Fibroblast of peridontal ligament (primary cell): ENCODE measurements at regions not wholly inside any gene's neighbourhood (a gene's known extent, or its start where the extent isn't known, plus 50 kb on each side); places are given as distances from the start of the nearest gene placed in this dataset.
A peak's percentile ranks its signal among the peaks of the same experiment; 100 is the strongest.

Experiments used
- DNase-seq: peaks from one replicate; pipeline ENCODE4 v3.0.0-alpha.2; 2010; ENCODE audit errors: extremely low read depth

DNA sequence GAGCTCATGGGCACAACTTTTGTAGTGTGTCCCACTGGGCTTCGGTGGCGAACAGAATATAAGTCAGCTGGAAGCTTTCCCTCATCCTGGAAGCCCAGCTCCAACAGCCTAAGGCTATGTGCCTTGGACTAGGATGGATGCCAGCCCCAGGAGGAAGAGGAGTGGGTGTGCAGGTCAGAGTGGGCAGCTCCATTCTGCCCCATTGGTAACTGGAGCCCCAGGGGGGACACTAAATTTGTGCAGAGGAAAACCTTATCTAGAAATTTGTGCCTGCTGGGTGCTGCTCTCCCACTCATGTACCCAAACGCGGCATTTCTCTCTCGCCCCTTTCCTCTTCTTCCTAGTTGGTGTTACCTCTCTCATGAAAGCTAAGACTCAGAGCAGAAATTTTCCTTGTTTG, 253.9 kb upstream of the MAN1A1 start:
- DNase-seq: no peak

DNA sequence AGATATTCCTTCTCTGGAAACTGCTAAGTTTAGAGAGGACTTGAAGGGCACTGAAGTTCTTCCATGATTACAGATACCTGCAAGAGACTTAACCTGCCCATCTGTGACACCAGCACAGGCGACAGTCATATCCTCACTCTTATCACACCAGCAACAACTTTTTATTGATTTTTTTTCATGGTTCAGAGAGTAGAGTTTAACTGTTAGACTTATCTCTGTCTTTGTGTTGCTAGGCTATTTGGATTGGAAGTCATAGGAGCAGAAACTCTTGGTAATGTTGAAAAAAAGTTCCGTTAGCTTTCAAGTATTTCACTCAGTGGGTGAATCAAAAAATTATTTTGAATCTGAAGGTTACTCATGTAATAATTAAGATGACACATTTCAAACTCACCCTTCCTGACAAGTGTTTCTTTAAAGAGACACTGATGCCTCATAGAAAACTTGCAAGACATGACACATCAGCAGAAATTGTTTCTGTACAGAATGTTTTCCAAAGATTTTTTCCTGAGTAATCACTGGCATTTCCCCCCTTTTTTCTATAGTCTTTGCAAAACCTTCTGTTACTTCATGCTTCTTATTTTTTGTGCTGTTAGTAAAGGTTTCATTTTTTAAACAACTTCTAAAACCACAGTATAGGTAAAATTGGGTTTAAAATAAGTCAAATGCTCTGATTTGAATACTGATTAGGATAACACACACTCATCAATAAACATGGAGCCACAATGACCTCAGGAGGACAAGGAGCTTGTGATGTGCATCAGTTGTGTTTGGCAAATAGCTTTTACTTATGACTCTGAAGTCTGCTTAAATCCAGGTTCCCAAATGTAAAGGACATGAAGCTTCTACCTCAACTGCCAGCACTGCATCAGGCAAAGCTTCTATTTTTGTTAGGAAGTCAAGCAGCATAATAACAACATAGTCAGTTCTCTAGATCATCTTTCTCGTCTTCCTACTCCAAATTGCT, 252.9 kb upstream of the MAN1A1 start:
- DNase-seq: peak; percentile 69

DNA sequence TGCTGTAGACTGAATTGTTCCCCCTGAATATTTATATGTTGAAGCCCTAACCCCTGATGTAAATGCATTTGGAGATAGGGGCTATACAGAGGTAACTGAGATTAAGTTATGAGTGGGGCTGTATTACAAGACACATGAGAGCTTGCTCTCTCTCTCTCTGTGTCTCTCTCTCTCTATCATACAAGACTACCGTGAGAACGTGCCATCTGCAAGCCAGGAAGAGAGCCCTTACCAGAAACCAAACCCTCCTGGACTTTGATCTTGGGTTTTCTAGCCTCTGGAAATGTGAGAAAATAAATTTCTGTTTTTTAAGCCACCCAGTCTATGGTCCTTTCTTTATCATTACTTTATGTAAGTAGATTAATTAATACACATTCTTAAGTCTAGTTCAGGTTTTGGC, 249.3 kb upstream of the MAN1A1 start:
- no peak for DNase-seq

DNA sequence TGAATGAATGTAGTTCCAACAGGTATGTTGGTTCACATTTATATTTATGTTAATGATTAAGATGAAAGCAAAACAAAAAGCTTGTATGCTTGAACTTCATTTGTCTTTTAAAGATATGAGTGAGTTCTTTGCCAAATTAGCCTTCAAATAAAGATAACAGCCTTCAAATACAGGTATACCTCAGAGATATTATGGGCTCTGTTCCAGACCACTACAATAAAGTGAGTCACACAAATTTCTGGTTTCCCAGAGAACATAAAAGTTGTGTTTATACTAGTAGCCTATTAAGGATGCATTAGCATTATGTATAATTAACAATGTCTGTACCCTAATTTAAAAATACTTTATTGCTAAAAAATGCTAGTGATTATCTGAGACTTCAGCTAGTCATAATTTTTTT, 245.3 kb upstream of the MAN1A1 start:
- DNase-seq: no peak

DNA sequence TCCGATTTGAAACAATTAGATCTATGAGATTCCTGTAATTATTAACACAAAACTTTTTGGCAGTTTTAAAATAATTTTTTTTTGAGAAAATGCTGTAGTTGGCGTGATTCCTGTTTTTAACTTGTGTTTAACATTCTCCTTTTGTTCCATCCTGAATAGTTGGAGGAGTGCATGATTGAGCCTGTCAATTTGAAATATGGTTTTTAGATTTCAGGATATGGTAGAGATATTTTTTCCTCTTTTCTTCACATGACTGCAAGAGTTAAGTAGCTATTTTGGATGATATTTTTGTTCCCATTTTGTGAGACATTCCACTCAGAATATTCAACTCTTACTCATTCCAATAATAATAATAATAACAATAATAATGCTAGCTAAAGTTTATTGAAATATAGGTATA, 241.7 kb upstream of the MAN1A1 start:
- no peak for DNase-seq

DNA sequence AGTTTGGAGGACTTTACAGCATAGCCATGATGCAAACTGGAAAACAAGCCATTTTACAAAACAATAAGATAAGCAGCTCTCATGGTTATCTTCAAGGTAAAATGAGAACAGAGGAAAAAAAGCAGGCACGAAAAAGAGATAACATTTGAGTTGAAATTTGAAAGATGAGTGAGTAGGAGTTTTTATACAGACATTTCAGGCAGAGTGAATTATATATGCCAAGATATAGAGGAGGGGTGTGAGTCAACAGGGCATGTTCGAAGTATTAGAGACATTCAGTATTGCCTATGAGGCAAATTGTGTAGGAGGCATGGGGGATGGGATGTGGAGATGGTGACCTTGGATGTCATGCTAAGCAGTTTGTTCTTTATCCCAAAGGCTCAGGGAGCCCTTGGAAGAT, 240.5 kb upstream of the MAN1A1 start:
- DNase-seq: no peak

DNA sequence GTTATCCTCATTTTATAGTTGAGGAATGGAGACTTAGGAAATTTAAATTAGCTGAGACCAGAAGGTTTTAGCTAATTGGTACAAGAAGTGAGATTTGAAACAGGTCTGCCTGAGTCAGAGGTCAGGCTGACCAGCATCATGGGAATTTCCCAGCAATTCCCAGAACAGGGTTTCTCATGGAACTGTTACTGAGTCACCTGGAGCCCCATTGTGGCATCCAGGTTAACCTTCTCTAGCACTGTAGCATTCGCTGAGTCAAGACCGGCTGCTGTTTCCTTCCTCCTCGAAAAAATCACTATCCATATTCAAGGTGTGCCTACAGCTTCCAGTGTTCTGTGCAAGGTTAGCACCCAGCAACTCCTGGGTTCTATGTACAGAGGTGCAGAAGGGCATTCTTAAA, 238.0 kb upstream of the MAN1A1 start:
- DNase-seq: no peak

DNA sequence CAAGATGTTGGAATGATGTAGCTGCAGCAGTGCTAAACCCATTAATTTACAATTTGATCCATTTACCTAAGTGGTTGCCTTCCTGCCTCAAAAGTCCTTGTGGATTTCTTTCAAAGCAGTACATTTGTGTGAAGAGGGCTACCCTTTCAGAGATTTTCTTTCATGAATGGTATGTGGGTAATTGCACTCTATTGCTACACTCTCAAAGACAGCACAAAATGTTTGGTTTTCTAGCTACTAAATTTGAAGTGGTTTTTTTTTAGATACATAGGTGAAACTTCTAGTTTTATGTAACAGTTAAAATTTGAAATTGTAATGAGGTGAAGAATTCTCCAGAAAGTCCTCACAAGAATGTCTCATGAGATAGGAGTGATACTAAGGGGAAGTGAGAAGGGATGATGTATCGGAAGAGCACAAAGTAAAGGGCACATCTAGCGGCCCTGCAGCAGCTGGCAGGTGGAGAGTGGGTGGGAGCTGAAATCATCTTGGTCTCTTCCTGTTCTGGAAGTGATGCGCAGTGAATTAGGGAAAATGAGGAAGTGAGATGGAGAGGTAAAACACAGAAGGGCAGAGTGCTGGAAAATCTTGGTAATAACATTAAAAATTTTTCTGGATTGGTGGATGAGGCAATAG, 236.8 kb upstream of the MAN1A1 start:
- no peak for DNase-seq

DNA sequence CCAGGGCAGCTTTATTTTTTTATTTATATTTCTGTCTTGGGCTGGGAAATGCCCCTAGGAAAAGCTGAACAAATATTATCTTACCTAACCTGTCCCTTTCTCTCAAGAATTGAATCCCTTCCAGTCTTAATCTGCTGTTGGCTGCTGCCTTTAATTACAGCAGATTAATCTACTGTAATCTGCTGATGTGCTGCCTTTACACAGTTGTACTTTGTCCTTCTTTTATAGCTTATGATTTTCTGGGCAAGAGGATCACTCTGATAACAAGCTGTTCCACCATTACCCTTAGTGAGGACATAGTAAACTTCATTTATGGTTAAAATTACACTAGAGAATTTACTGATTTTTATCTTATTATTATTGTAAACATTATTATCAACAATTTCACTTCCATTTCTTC, 234.5 kb upstream of the MAN1A1 start:
- no peak for DNase-seq

DNA sequence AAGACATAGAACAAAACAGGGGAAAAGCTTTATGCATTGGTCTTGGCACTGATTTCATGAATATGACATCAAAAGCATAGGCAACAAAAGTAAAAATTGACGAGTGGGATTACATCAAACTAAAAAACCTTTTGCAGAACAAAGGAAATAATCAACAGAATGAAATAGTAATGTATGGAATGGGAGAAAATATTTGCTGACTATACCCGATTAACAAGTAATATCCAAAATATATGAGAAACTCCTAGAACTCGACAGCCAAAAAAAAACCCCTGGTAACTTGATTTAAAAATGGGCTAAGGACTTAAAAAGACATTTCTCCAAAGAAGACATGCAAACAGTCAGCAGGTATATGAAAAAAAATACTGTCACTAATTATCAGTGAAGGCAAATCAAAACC, 231.7 kb upstream of the MAN1A1 start:
- DNase-seq: no peak

DNA sequence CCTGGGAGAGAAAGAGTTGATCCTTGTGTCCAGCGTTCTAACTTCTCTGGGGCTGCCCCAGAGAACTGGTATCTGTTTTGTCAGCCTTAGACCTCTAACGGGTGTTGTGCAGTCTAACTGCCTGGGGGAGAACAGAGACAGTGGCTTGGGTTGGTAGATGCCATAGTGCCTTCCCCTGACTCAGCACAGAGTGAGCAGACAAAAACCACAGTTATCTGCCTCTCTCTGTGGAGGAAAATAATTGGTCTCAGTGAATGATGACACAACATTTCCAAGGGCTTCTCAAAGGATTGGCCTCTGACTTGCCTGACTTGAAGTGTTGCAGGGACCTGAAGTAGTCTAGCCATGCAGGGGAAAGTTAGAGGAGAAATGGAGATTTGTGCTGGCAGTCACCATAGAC, 226.2 kb upstream of the MAN1A1 start:
- peak; percentile 83 for DNase-seq

DNA sequence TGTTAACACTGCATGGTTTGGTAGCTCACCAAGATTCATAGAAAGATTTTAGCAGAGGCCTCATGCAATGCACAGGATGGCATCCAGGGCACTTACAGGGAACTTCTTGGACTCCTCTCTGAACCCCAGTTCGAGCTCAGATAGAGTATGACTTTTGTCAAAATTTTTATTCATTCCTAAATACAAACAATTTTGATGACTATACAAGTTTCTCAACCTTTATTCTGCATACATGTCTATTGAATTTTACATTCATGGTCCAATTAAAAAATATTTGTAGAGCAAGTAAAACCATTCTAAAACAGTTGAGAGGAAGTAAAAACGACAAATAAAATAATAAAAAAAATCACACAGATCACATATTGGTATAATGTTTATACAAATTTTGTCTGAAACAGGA, 219.0 kb upstream of the MAN1A1 start:
- DNase-seq: no peak

DNA sequence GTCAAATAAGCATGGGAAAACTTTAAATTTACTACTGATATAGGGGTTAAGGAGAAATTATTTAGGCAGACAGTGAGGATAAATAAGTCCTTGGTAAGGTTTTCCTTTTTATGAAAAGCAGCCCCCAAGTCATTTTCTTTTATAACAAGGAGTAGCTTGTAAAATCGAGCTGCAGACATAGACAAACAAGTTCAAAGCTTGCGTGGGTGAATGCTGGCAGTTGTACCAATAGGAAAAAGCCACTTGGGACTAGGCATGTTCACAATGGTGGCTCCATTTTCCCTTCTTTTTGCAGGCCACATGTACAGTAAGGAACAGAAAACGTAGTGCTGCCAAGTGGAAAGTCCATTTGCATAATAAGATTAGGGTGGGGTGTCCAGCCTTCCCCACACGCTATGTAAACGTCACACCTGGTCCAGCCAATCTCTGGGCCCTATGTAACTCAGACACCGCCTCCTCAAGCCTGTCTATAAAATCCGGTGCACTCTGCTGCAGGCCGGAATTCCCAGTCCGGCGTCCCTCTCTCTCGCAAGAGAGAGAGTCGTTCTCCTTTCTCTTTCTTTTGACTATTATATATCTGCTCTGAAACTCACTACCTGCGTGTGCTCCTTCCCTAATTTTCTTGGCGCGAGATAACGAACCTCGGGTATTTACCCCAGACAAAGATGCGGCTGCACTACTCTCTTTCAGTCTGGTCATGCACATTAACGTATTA, 217.1 kb upstream of the MAN1A1 start:
- no peak for DNase-seq

DNA sequence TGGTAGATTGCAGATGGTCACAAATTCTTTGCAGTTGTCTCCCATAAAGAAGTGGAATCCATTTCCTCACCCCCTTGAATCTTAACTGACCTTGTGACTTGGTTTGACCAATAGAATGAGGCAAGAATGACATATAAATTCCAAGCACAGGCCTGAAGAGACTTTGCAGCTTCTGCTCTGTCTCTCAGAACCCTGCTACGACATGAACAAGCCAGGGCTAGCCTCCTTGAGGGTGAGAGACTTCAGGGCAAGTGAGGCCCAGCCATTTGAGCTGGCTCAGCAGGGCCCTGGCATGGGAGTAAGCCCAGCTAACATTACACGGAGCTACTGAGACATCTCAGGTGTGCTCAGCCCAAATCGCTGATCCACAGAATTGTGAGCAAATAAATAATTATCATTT, 216.3 kb upstream of the MAN1A1 start:
- no peak for DNase-seq

DNA sequence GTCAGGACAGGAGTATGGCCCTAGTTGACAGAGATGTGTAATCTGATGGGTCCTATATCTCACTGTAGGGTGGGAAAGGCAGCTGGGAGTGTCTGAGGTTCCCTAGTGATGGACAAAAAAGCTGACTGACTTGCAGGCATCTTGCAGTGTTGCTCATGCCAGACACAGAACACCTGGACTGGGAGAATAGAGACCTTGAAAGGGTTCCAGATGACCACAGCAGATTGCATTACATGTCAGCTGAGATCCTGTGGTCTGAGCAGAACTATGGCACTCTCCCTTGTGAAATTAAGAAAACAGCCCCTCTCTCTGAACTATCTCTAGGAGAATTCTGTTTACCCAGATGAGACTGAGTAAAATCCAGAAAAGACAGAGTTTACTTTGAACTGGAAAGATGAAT, 212.6 kb upstream of the MAN1A1 start:
- no peak for DNase-seq

DNA sequence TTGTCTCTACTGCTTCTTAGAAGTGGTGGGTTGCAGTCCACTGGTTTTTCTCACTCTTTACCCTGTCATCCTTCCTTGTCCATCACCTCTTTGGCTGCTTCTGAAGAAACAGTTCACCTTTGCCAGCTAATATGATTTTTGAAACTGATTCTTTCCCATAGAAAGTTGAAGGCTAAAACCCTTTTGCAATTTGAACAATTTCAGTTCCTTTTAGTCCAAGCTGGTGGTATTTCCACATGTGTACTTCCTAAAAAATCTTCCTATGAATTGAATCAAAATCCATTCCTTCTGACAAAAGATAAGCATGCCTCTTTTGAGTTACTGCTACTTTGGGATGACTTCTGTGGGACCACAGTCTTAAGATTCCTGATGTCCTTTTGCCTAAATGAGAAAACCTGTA, 210.0 kb upstream of the MAN1A1 start:
- no peak for DNase-seq

DNA sequence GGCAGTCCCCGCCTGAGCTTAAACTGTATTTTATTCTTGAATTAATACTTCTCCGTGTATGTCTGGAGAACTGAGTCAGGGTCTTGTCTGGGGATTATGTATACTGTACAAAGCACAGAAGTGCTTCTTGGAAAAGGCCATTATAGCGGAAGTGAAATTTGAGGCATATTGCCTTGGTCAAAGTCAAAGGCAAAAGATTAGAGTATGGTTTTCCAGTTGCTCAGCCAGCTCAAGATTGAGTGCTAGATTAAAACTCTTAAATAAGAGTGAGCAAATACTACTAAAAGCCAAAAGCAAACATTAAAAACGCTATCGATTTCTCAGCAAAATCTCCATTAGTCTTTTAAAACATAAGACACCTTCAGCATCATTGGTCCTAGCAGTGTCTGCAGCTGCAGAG, 207.7 kb upstream of the MAN1A1 start:
- DNase-seq: no peak

DNA sequence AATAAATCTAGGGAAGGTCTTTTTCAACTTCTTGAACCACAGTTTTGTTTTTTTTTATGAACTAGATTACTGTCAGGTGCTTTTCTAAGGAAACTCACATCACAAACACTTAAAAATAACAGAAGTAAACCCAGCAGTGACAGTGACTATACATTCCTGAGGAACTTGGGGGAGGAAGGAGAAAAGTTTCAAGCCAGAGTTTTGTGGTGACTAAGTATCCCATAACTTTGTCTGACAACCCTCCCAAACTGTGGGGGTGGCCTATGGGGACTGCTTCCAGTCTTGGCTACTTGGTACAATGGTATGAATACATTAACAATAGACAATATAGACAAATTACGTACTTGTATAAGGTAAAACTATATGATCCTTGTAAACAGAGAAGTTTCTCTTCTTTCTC, 202.5 kb upstream of the MAN1A1 start:
- no peak for DNase-seq

DNA sequence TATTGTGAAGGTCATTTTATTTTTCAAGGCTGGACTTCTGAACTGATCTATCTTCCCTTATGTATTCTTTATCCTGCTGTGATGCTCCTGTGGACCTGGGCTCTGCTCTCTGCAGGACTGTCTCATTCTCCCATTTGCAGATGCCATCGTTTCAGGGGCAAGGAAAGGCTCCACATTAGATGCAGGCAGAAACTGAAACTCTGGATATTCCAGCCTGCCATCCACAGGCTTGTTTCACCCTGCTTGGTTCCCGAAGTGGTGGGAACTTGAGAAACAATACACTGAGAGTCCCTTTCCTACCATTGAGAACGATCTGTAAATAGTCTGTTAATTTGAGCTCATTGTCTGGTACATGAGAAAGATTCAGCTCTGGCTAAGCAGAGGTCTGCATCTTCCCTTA, 197.5 kb upstream of the MAN1A1 start:
- no peak for DNase-seq

DNA sequence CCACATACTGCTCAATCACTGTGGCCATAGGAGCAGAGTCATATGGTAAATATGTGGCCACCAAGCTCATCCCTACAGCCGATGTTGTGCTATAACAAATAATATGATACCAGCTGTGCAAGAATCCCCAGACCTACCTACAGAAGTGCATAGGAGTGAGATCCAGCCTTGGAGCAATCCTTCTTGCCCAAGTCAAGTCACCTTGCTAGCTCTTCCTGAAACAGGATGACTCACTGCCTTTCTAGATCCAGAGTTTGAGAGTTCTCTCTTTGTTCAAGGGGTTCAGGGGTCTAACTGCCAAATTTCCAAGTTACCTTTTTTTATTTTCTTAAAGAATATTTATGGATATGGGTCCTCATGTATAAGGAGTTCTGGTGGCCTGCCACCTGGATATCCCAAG, 195.7 kb upstream of the MAN1A1 start:
- no peak for DNase-seq

DNA sequence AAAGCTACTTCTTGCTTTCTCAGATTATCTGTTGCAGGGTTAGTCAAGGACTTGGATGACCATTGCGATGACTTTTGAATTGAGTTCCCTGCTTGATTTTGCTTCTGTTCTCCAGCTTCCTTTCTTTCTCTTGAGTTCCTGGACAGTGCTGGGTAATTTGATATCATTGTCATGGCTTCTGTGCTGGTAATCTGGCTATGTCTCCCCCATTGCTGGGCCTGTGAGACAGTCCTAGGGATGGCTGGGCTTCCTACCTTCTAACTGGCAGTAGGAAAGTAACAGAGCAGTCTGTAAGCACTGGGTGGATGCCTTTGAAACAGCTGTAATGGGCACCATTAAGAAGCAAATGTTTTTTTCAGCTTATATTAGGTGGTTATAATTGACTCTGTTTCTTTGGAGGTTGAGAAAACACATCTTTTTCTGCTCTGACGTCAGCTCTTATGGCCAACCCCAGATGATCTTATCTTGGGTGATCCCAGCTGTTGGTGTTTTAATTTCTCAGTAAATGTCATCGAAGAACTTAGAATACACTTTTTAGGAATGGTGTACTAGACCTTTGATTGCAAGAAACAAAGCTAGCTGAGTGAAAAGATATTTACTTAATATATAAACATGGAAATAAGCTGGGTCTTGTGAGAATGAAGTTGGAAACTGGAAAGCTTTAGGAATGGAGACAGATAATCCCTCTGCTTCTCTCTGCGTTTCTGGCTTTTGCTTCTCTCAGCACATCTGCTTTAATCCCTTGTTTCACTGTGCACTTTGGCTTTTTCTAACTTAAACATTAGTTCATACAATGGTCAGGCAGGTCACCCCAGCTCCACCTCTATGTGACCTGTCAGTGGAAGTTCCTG, 195.0 kb upstream of the MAN1A1 start:
- DNase-seq: no peak

DNA sequence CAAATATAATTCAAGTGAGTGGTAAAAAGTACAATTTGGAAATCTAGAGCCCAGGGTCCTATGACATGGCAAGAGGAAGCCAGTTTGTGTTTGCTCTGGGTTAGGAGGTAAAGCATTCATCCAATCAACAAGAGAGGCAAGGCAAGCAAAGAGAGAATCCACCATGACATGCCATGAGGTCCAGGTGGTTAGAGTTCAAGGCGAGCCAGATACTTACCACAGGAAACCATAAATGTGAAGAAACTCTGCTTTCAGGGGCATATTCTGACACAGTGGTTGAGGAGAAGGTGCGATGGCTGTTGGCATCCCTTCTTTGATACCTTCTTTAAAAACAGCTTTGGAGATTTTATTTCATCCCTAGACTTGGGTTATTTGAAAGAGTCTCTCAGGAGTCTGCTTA, 193.8 kb upstream of the MAN1A1 start:
- no peak for DNase-seq
